ENCODE measurements at regions not wholly inside any gene's neighbourhood (a gene's known extent, or its start where the extent isn't known, plus 50 kb on each side); places are given as distances from the start of the nearest gene placed in this dataset.

GRCh38 chrX:26747877-26748276, 531.9 kb downstream of the MAGEB5 start:
- DNase-seq: no peak
- TF ChIP-seq POLR2A (IDR thresholded peaks at IDR 0.05): no peak
- TF ChIP-seq CTCF (IDR thresholded peaks at IDR 0.05): no peak
- H3K27me3 ChIP-seq: no peaks in the 10 kb centered on the region
- no peaks in the 10 kb centered on the region for H3K9me3 ChIP-seq
- no peaks in the 10 kb centered on the region for H3K36me3 ChIP-seq
- H3K4me3 ChIP-seq: no peak overlapping the region
- H3K27ac ChIP-seq: no peak overlapping the region
- no peaks in the 10 kb centered on the region for H3K4me1 ChIP-seq

- Histone ChIP-seq H3K9me3 (no peaks in the 10 kb centered on the region), H3K4me1 (no peaks in the 10 kb centered on the region), H3K36me3 (no peaks in the 10 kb centered on the region), H3K27me3 (no peaks in the 10 kb centered on the region), H3K4me3 (no peak overlapping the region), H3K27ac (no peak overlapping the region)
- DNase-seq: no peak
- TF ChIP-seq CTCF (IDR thresholded peaks at IDR 0.05) (no peak), POLR2A (IDR thresholded peaks at IDR 0.05) (no peak)
These were observed 506.9 kb downstream of the MAGEB5 start for GRCh38 chrX:26722666-26723428.

GRCh38 chrX:26672571-26672970, 456.6 kb downstream of the MAGEB5 start:
- TF ChIP-seq CTCF (IDR thresholded peaks at IDR 0.05): no peak
- no peak for TF ChIP-seq POLR2A (IDR thresholded peaks at IDR 0.05)
- H3K4me3 ChIP-seq: no peak overlapping the region
- no peaks in the 10 kb centered on the region for H3K9me3 ChIP-seq
- no peaks in the 10 kb centered on the region for H3K4me1 ChIP-seq
- no peaks in the 10 kb centered on the region for H3K27me3 ChIP-seq
- DNase-seq: no peak
- no peak overlapping the region for H3K27ac ChIP-seq
- no peaks in the 10 kb centered on the region for H3K36me3 ChIP-seq

- DNase-seq: no peak
- TF ChIP-seq CTCF (IDR thresholded peaks at IDR 0.05) (no peak), POLR2A (IDR thresholded peaks at IDR 0.05) (no peak)
- H3K9me3 ChIP-seq: no peaks in the 10 kb centered on the region
These were observed 454.6 kb downstream of the MAGEB5 start for GRCh38 chrX:26670521-26670920.

GRCh38 chrX:26664919-26665318, 448.9 kb downstream of the MAGEB5 start:
- no peak for TF ChIP-seq POLR2A (IDR thresholded peaks at IDR 0.05)
- no peak for TF ChIP-seq CTCF (IDR thresholded peaks at IDR 0.05)
- Histone ChIP-seq H3K27me3 (no peaks in the 10 kb centered on the region), H3K27ac (no peak overlapping the region), H3K9me3 (no peaks in the 10 kb centered on the region), H3K4me1 (no peaks in the 10 kb centered on the region), H3K36me3 (no peaks in the 10 kb centered on the region), H3K4me3 (no peak overlapping the region)
- no peak for DNase-seq

More at GRCh38 chrX:26670521-26670920, 454.6 kb downstream of the MAGEB5 start:
- no peaks in the 10 kb centered on the region for H3K4me1 ChIP-seq
- H3K27ac ChIP-seq: no peak overlapping the region
- no peaks in the 10 kb centered on the region for H3K27me3 ChIP-seq
- H3K36me3 ChIP-seq: no peaks in the 10 kb centered on the region
- H3K4me3 ChIP-seq: no peak overlapping the region

All from Peyer's patch (tissue), 4 donors.